Stimulated activated memory B cell treated with anti-CD40 and anti-IgM and Interleukin-4, amounts not matched to agents 10 μg/mL and 1 μg/mL and 100 μg/mL, for 72 hours (primary cell): ENCODE measurements at regions not wholly inside any gene's neighbourhood (a gene's known extent, or its start where the extent isn't known, plus 50 kb on each side); places are given as distances from the start of the nearest gene placed in this dataset.

ENCODE experiments used
- ATAC-seq: fragments of 150-1000 bp; cut with Tn5 transposase; 2 replicates; pipeline ENCODE4 v1.10.0; 2021
- H3K27ac Mint-ChIP-seq: one replicate; pipeline ENCODE4 v1.8.0; 2022; ENCODE audit warnings: mild to moderate bottlenecking, mixed read lengths
- H3K27me3 Mint-ChIP-seq: one replicate; pipeline ENCODE4 v1.8.0; 2022; ENCODE audit warnings: mixed read lengths
- H3K36me3 Mint-ChIP-seq: one replicate; pipeline ENCODE4 v1.8.0; 2022; ENCODE audit warnings: mixed read lengths
- H3K4me1 Mint-ChIP-seq: one replicate; pipeline ENCODE4 v1.8.0; 2022; ENCODE audit warnings: mixed read lengths
- H3K4me3 Mint-ChIP-seq: one replicate; pipeline ENCODE4 v1.8.0; 2022; ENCODE audit warnings: mild to moderate bottlenecking, moderate library complexity, mixed read lengths
- H3K9me3 Mint-ChIP-seq: one replicate; pipeline ENCODE4 v1.8.0; 2022; ENCODE audit warnings: mixed read lengths

DNA sequence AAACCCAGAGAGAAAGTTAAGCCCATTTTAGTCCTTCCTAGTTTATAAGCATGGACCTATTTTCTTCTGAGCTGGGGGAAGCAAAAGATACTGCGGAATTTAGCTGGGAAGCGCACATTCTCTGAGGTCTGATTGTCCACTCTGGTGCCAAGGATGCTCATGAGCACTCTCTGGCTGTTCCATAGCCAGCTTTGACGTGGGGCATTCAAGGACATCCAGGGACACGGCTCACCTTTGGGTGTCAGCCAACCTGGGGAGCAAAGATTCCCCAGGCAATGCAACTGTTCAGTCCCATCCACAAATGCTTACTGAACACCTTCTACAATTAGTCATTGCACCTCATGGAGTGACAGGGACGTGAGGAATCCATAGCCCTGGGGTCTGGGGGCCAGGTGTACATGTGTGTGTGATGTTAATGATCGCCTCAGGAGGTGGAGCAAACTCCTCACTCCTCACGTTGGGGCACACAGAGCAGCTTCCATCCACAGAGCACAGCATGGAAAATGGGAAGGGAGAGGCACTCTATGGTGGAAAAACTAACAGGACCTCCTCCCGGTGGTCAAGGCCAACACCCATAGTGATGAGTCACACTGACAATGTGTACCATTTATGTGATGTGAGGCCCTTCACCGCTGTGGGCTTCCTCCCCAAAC, 67.5 kb upstream of the IGFBP3 start:
- peaks cover 9% of the 10 kb centered on the region for H3K27me3 Mint-ChIP-seq
- ATAC-seq: no peak
- H3K36me3 Mint-ChIP-seq: no peaks in the 10 kb centered on the region
- no peak overlapping the region for H3K4me3 Mint-ChIP-seq
- no peak overlapping the region for H3K27ac Mint-ChIP-seq
- peaks cover 2% of the 10 kb centered on the region for H3K9me3 Mint-ChIP-seq
- H3K4me1 Mint-ChIP-seq: no peaks in the 10 kb centered on the region

DNA sequence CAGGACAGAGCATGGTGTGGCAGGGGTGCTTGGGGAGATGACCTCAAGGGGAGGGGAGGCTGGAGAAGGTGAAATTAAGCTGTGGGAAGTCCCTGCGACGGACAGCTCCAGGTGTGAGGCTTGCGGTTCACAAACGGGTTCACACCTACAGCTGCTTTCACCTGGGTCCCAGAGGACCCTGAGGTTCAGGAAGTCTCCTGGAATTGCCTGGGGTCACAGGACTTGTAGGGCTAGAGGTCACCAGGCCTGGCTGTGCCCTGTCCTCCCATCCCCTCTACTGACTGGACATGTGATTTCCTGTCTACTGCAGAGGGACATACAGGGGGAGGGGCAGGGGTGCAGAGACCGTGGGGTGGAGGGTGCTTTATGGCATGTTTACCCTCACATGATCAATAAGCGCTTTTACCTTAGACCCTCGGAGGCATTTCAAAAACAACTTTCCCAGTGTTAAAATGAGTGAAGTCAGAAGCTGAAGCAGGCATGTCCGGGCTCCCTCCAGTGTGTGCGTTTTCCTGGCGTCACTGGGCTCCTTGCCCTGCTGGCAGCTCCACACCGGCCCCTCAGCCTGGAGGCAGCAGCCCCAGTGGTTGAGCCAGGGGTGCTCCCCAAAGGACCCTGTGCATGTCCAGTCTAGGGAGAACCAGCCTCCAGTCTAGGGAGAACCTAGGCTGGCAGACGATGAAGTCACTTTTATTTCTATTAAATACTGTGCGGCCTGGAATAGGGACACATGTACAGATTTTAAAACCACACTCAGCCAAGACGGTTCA, 66.6 kb upstream of the IGFBP3 start:
- H3K9me3 Mint-ChIP-seq: no peaks in the 10 kb centered on the region
- no peak overlapping the region for H3K4me3 Mint-ChIP-seq
- peaks cover 9% of the 10 kb centered on the region for H3K27me3 Mint-ChIP-seq
- no peak overlapping the region for H3K27ac Mint-ChIP-seq
- H3K4me1 Mint-ChIP-seq: no peaks in the 10 kb centered on the region
- ATAC-seq: no peak
- no peaks in the 10 kb centered on the region for H3K36me3 Mint-ChIP-seq

DNA sequence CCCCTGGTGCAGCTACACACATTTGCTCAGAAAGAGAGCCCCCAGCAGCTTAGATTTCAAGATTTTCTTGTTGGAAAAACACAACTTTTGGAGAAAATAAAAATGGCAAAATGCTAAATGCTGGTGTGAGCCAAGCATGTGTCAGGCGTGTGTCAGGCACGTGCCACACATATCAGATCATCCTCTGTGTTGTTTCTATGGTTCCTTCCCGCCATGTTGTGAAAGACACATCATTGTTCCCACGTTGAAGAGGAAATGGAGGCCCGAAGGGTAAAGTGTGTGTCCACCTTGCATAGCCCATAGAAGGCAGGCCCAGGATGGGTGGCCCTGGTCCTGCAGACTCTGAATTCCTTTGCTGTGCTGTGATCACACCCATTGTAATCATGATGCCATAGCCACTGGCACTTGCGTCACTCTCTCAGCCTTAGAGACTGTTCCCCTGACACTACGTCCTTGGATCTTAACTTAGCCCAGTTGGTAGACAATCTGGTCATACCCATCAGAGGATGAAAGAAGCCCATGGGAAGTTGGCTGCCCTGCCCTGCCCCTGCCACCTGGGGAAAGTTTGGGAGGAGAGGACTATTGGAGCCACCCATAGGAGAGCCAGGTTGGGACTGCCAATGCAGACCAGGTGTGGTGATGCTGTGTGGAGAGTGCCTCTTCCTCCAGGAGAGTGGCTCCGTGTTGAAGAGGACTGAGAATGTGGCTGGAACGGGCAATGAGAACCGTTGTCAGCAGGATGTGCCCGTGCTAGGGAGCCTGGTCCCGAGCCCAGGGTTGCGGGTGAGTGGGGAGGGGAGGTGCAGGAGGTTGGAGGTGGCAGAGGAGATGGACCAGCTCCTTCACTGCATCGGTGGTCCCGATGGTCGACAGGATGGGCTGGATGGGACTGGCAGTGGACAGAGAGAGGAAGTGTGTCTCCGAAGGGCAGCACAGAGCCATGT, 65.6 kb upstream of the IGFBP3 start:
- Mint-ChIP-seq H3K4me3 (no peak overlapping the region), H3K27ac (no peak overlapping the region), H3K27me3 (peaks cover 9% of the 10 kb centered on the region), H3K9me3 (peaks cover 3% of the 10 kb centered on the region), H3K36me3 (no peaks in the 10 kb centered on the region), H3K4me1 (no peaks in the 10 kb centered on the region)
- ATAC-seq: no peak

DNA sequence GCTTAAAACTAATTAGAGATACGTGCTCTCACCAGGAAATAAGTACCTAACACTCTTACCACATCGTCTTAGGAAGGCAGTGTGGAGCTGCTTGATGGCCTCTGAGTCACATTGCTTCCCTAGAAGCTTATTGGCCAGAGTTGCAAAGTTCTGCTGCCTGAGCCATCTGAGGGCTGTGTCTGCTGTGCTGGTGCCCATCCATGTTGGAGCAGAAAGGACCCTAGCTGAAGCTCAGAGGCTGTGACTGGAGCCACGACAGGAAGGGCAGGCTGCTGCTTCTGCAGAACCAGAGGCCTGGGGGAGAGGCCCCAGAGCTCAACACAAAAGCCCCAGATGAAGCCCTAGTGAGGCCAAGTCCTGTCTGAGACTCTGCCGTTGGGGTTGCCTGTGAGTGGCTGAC, 64.8 kb upstream of the IGFBP3 start:
- ATAC-seq: no peak

DNA sequence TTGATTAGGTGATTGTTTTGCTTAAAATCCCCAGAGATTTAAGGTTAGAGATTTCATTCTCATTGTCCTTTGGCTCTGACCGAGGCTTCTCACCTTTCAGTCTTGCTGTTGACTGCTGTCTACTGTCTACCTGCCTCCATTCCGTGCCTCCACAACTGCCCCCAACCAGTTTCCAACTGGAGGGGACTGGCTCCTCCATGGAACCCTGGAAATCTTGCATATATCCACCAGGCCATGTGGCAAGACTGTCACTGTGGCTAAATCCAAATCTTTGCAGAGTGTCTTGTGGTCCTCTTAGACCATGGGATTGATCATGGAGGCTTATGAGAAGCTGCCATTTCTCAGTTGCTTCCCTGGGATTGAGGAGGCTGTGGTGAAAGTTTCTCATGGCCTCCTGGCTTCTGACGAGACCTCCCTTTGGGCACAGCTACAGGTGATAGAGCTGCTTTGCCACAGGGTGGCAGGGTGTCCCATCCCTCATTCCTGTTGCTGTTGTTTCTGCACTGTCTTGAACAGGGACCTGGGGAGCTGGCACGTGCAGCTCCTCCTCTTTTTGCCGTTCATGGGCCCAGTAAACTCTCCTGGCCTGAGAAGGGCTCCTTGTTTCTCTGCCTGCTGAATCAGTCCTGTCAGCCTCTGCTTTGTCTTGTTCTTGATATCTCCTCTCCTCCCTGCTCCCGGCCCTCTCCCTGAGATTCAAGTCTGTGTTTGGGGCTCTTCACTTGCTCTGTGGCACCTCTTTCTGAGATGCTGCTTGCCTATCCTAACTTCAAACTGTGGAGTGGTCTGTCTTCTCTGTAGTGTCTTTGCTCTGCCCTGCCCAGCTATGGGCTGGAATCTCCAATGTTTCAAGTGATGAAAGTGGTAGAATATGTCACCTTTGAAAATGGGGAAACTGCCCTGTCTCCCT, 63.6 kb upstream of the IGFBP3 start:
- Mint-ChIP-seq H3K27me3 (peaks cover 9% of the 10 kb centered on the region), H3K36me3 (no peaks in the 10 kb centered on the region)

More for the DNA sequence above, 64.8 kb upstream of the IGFBP3 start:
- Mint-ChIP-seq H3K4me3 (no peak overlapping the region), H3K4me1 (no peaks in the 10 kb centered on the region), H3K27ac (no peak overlapping the region), H3K9me3 (peaks cover 3% of the 10 kb centered on the region), H3K27me3 (peaks cover 9% of the 10 kb centered on the region), H3K36me3 (no peaks in the 10 kb centered on the region)

DNA sequence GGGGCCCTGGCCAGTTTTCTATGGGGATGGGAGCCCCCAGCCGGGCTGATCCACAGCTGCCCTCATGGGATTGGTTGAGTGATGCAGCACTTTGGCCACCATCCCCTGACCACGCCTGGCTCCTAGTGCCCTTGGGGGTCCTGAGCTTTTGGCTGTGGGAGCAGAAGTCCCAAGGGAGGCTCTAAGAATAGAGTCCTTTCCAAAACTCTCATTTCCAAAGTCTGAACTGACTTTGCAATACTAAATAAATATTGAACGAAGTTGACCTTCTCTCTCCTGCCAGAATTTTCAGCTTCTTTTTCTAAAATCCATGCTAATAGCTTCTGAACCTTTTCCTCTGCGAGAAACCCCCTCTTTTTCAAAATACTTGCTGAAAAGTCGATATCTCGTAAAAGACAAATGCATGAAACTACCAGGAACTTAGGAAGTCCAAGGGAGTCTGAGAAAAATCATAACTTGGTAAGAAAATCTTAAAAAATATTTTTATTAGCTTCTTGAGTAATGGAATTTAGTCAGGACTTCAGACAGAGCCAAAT, 62.7 kb upstream of the IGFBP3 start:
- Mint-ChIP-seq H3K36me3 (no peaks in the 10 kb centered on the region), H3K27me3 (peaks cover 9% of the 10 kb centered on the region), H3K4me1 (no peaks in the 10 kb centered on the region), H3K9me3 (peaks cover 3% of the 10 kb centered on the region), H3K4me3 (no peak overlapping the region), H3K27ac (no peak overlapping the region)
- ATAC-seq: no peak

More for the DNA sequence above, 63.6 kb upstream of the IGFBP3 start:
- no peak for ATAC-seq
- no peak overlapping the region for H3K4me3 Mint-ChIP-seq
- H3K27ac Mint-ChIP-seq: no peak overlapping the region
- no peaks in the 10 kb centered on the region for H3K4me1 Mint-ChIP-seq
- peaks cover 3% of the 10 kb centered on the region for H3K9me3 Mint-ChIP-seq

DNA sequence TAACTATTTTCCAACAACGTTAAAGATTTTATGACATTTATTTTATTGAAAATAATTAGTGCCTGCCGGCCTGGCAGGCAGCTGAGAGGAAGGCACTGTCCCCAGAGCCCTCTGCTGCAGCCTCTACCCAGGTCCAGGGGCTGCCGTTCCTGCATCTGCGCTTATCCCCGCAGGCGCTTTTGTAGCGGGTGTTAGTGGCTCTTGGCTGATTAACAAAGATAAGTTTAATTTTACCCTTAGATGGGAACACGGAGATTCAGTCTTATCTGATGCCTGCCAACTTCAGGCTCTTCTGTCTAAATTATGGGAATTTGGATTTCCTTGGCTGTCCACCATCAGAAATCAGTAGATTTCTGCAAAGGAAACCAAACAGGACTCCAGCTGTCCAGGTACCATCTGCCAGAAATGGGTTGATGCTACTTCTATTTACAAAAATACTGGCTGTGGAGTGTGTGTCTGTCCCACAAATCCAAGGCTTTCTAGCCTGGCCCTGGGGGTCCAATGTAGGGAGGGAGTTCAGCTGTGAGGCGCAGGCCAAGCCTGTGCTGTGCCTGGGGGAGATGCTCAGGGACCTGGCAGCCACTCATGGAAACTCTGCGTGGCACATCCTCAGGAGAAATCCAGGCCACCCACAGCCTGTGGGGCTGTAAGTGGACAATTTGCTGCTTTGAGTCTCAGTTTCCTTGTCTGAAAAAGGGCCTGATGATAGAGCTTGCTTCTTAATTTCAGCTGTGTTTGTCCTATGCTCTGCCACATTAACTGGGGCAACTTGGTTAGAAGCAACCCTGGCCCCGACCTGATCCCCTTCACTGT, 62.0 kb upstream of the IGFBP3 start:
- Mint-ChIP-seq H3K9me3 (peaks cover 3% of the 10 kb centered on the region), H3K4me1 (no peaks in the 10 kb centered on the region), H3K27ac (no peak overlapping the region), H3K27me3 (peaks cover 9% of the 10 kb centered on the region), H3K4me3 (no peak overlapping the region), H3K36me3 (no peaks in the 10 kb centered on the region)
- no peak for ATAC-seq

DNA sequence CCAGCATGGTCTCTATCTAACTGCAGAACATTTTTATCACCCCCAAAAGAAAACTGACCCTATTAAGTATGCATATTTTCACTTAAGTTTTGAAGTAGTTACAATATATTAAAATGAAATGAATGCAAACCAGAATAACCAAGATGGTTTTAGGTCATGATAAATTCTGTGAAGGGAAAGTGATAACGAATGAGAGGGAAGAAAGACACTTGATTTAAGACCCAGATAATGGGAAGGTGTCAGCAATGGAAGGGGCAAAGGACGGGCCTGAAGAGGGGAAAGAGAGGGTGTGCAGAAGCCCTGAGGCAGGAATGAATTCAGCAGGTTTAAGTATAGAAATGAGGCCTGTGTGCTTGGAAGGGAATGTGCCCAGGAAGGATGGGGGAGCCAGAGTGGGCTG, 61.1 kb upstream of the IGFBP3 start:
- peaks cover 8% of the 10 kb centered on the region for H3K27me3 Mint-ChIP-seq
- no peaks in the 10 kb centered on the region for H3K4me1 Mint-ChIP-seq
- ATAC-seq: no peak
- H3K9me3 Mint-ChIP-seq: peaks cover 3% of the 10 kb centered on the region
- H3K4me3 Mint-ChIP-seq: no peak overlapping the region
- H3K27ac Mint-ChIP-seq: no peak overlapping the region
- no peaks in the 10 kb centered on the region for H3K36me3 Mint-ChIP-seq

DNA sequence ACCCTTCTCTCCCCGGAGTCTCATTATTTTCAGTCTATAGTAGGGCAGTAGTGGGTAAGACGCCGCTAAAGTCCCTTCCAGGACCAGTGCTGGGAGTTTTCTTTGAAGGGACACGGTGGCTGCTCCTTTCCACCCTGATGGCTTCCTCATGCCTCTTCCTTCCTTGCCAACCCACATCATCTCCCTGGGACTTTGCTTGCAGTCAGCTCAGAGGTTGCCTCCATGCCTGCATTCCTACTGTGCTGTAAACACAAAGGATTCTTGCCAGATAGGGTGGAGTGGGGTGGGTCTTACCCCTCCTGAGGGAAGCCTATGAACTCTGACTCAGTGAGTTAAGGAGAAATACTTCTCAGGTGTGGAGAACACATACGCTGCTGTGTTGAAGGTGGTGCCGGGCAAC, 59.9 kb upstream of the IGFBP3 start:
- ATAC-seq: no peak
- Mint-ChIP-seq H3K9me3 (peaks cover 3% of the 10 kb centered on the region), H3K36me3 (no peaks in the 10 kb centered on the region), H3K4me3 (no peak overlapping the region), H3K27ac (no peak overlapping the region), H3K4me1 (no peaks in the 10 kb centered on the region), H3K27me3 (no peaks in the 10 kb centered on the region)

DNA sequence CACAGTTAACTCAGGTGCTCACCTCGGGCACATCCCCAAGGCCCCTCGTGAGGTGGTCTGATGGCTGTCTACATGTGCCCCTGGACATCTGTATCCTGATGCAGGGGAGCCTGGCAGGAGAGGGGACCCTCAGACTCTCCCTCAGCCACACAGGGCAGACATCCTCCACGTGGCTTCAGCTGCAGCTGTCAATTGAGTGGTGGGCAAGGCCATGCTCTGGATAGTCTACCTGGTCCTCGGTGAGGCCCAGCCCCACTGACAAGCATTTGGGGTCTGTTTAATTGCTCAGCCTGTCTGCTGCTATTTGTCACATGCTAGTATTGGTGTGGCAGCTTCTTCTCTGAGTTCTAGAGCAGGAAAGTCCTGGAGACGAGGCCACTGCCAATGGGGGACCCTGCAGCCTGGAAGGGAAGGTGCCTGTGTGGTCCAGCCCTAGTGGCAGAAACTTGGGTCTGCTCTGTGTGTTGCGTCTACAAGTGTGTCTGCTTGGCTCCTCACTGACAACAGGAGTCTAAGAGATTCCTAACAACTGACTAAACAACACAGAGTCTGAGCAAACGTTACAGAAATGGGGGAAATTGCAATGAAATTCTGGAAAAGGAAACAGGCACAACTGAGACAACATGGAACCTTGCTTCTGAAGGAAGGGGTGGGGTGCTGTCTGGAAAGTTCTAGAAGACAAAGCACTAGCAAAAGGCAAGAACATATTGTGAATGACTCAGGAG, 59.3 kb upstream of the IGFBP3 start:
- ATAC-seq: no peak
- no peak overlapping the region for H3K27ac Mint-ChIP-seq
- H3K36me3 Mint-ChIP-seq: no peaks in the 10 kb centered on the region
- H3K9me3 Mint-ChIP-seq: peaks cover 3% of the 10 kb centered on the region
- no peak overlapping the region for H3K4me3 Mint-ChIP-seq
- H3K27me3 Mint-ChIP-seq: no peaks in the 10 kb centered on the region
- no peaks in the 10 kb centered on the region for H3K4me1 Mint-ChIP-seq

DNA sequence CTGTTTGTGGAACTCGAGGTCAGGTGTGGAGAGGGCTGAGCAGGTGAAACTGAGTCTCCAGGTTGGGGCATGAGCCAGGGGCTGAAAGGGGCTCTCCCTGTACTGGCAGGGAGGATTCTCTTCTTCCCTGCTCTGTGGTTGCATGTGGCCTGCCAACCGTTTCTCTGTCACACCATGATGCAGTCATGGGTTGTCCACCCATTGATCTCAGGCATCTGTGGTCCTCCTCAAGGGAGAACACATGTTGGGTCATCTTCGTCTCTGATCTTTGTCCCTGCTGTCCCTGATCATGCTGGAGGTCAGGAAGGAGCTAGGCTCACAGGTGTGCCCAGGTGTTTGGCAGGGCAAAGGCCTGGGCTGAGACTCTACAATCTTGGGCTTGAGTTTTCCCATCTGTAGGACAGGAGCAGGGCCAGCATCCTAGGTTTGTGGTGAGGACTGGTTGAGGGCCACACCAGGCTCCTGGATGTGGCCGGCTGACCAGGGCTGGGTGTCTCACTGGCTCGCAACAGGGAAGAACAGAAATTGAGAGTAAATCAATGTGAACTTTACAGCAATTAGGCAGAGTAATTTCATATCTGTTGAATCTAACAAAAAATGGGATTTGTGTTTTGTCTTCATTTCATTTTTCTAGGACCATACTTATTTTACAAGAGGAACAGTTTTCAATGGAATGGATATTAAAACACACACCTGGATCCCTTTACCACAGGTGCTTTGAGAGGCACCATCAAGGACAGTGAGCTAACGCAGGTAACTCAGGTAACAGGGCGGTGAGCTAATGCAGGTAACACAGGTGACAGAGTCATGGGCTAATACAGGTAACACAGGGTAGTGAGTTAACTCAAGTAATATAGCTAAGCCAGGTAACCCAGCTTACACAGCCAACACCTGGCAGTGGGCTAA, 58.5 kb upstream of the IGFBP3 start:
- no peaks in the 10 kb centered on the region for H3K27me3 Mint-ChIP-seq
- no peaks in the 10 kb centered on the region for H3K36me3 Mint-ChIP-seq
- H3K4me1 Mint-ChIP-seq: no peaks in the 10 kb centered on the region
- H3K9me3 Mint-ChIP-seq: peaks cover 3% of the 10 kb centered on the region
- no peak overlapping the region for H3K27ac Mint-ChIP-seq
- H3K4me3 Mint-ChIP-seq: no peak overlapping the region
- ATAC-seq: no peak

DNA sequence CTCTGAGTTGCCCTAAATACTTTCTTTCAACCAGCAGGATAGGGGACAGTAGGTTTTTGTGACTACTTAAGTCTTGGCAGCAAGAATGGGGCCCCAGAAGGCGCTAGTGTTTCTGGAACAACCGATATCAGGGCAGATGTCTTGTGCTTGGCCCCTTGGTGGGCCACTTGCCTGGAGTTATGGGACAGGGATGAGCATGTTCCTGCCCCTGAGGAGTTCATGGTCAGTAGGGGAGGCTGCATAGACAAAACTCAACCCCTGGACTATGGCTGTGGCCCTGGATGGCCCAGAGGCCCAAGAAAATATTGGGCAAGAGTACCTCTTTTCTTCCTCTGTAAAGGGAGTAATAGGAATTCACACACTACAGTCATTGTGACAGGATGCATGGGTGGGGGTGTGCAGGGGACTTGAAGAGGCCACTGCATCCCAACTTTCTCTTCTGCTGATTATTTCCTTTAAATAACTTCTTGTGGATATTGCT, 57.7 kb upstream of the IGFBP3 start:
- H3K4me1 Mint-ChIP-seq: no peaks in the 10 kb centered on the region
- peaks cover 3% of the 10 kb centered on the region for H3K9me3 Mint-ChIP-seq
- no peaks in the 10 kb centered on the region for H3K27me3 Mint-ChIP-seq
- ATAC-seq: no peak
- no peak overlapping the region for H3K27ac Mint-ChIP-seq
- no peaks in the 10 kb centered on the region for H3K36me3 Mint-ChIP-seq
- H3K4me3 Mint-ChIP-seq: no peak overlapping the region
